Upper lobe of left lung (tissue), 4 donors: ENCODE measurements at regions not wholly inside any gene's neighbourhood (a gene's known extent, or its start where the extent isn't known, plus 50 kb on each side); places are given as distances from the start of the nearest gene placed in this dataset.
A peak's percentile ranks its signal among the peaks of the same experiment; 100 is the strongest.

Experiments
- CTCF ChIP-seq, 6 experiments: fragments of 450-650 bp in 4 of 6; fragments of 200-600 bp in 2 of 6; sonication (generic) in 2 of 6; IDR thresholded peaks; one replicate each; pipeline ENCODE4 v1.5.1; 2016 to 2019; ENCODE audit warnings: antibody characterized with exemption in 6 of 6
- POLR2A ChIP-seq, 4 donors: fragments of 450-650 bp; IDR thresholded peaks; one replicate each; pipeline ENCODE4 v1.5.1; 2016 to 2017; ENCODE audit warnings: antibody characterized with exemption in 4 of 4, mild to moderate bottlenecking in 2 of 4

GRCh38 chr1:8127171-8127641, 101.1 kb upstream of the ERRFI1 start:
- TF ChIP-seq CTCF (IDR thresholded peaks at IDR 0.05) (no peak), POLR2A (IDR thresholded peaks at IDR 0.05) (peak in 1 of 4 donors; percentile 51)
